ENCODE measurements at regions not wholly inside any gene's neighbourhood (a gene's known extent, or its start where the extent isn't known, plus 50 kb on each side); places are given as distances from the start of the nearest gene placed in this dataset.

DNA sequence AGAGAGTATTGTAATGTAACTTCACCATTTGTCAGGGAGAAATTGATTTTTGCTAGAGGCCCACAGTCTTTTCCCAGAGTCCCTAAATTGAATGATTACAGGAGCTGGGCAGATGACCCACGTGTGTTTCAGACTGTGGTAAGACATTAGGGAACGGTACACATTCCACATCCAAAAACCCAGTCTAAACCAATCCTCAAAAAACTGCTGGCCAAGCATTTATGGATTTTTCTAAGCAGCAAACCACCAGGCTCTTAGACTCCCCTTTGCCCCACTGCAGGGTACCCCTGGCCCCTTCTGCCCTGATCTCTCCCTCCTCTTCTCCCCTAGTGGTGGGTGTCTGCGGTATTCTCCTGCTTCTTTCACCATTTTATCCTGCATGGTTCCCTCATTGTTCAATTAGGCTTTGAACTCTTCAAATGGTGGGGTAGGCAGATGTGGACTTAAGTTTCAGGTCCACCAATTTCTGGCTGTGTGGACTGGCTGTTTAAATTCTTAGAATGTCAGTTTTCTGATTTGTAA lies 135.5 kb upstream of the SORCS3 start:
- CTCF ChIA-PET = no interaction called here
- no peaks in the 10 kb centered on the region for H3K4me1 Mint-ChIP-seq (ENCODE audit: low read depth, unreplicated experiment)
- no peak for DNase-seq
- H3K36me3 Mint-ChIP-seq (ENCODE audit: insufficient read depth, unreplicated experiment) = no peaks in the 10 kb centered on the region
- no peaks in the 10 kb centered on the region for H3K9me3 Mint-ChIP-seq (ENCODE audit: unreplicated experiment)
- no peak overlapping the region for H3K4me3 Mint-ChIP-seq (ENCODE audit: unreplicated experiment)
- peaks cover 18% of the 10 kb centered on the region for H3K27me3 Mint-ChIP-seq (ENCODE audit: insufficient read depth, unreplicated experiment)
- H3K27ac Mint-ChIP-seq (ENCODE audit: unreplicated experiment) = no peak overlapping the region
- intact Hi-C loops (cut with micrococcal nuclease; ENCODE audit: unreplicated experiment) = no loop called here
- POLR2A ChIA-PET = no interaction called here
- no peaks in the 10 kb centered on the region for H3K9me3 ChIP-seq
- no peak overlapping the region for H3K4me3 ChIP-seq (ENCODE audit: low read depth, low read length)
- no peaks in the 10 kb centered on the region for H3K4me1 ChIP-seq
- H3K36me3 ChIP-seq (ENCODE audit: control insufficient read depth, insufficient read depth, low read length) = no peaks in the 10 kb centered on the region
- TF ChIP-seq, protein P1, sequence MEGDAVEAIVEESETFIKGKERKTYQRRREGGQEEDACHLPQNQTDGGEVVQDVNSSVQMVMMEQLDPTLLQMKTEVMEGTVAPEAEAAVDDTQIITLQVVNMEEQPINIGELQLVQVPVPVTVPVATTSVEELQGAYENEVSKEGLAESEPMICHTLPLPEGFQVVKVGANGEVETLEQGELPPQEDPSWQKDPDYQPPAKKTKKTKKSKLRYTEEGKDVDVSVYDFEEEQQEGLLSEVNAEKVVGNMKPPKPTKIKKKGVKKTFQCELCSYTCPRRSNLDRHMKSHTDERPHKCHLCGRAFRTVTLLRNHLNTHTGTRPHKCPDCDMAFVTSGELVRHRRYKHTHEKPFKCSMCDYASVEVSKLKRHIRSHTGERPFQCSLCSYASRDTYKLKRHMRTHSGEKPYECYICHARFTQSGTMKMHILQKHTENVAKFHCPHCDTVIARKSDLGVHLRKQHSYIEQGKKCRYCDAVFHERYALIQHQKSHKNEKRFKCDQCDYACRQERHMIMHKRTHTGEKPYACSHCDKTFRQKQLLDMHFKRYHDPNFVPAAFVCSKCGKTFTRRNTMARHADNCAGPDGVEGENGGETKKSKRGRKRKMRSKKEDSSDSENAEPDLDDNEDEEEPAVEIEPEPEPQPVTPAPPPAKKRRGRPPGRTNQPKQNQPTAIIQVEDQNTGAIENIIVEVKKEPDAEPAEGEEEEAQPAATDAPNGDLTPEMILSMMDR (IDR thresholded peaks at IDR 0.05; ENCODE audit: insufficient read depth in 1 of 2, low read depth in 1 of 2, low read length in 1 of 2, severe bottlenecking in 1 of 2, unreplicated experiment in 1 of 2) = no peak
- no peaks in the 10 kb centered on the region; the same call in none of the 2 replicates for H3K27me3 ChIP-seq (replicated peaks; ENCODE audit: control insufficient read depth, insufficient read depth, low read length)
- BruUV-seq (replicated peaks) = no TSS peak

DNA sequence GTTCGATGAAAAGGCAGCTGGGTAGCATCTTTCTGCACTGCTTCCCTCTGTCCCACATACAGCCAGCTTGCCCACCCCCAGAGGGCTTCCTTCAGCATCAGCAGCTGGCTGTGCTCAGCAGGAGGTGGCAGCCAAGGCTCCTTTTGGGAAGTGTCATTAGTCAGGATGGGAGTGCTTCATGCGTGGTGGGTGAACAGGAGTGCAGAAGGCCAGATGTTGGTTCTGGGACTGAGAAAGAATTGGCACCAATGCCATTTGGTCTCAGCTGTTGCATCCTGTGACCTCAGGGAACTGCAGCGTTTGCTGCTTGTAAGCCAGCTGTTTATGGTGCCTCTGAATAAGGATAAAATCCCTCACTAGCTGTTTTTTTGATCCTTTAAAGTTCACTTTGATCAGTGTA lies 131.1 kb upstream of the SORCS3 start:
- Histone ChIP-seq H3K4me3 (ENCODE audit: low read depth, low read length) (no peak overlapping the region), H3K27me3 (replicated peaks; ENCODE audit: control insufficient read depth, insufficient read depth, low read length) (0 out of 2 replicates have a peak, but pooled peaks cover 1% of the 10 kb centered on the region), H3K36me3 (ENCODE audit: control insufficient read depth, insufficient read depth, low read length) (no peaks in the 10 kb centered on the region), H3K4me1 (no peaks in the 10 kb centered on the region), H3K9me3 (no peaks in the 10 kb centered on the region)
- BruUV-seq (replicated peaks) = no TSS peak
- Mint-ChIP-seq H3K4me3 (ENCODE audit: unreplicated experiment) (no peak overlapping the region), H3K4me1 (ENCODE audit: low read depth, unreplicated experiment) (no peaks in the 10 kb centered on the region), H3K27me3 (ENCODE audit: insufficient read depth, unreplicated experiment) (peaks cover 31% of the 10 kb centered on the region), H3K27ac (ENCODE audit: unreplicated experiment) (no peak overlapping the region), H3K9me3 (ENCODE audit: unreplicated experiment) (no peaks in the 10 kb centered on the region), H3K36me3 (ENCODE audit: insufficient read depth, unreplicated experiment) (no peaks in the 10 kb centered on the region)
- POLR2A ChIA-PET = no interaction called here
- DNase-seq = no peak
- intact Hi-C loops (cut with micrococcal nuclease; ENCODE audit: unreplicated experiment) = no loop called here
- CTCF ChIA-PET = no interaction called here
- TF ChIP-seq, protein P1 (IDR thresholded peaks at IDR 0.05; ENCODE audit: insufficient read depth in 1 of 2, low read depth in 1 of 2, low read length in 1 of 2, severe bottlenecking in 1 of 2, unreplicated experiment in 1 of 2) = no peak

DNA sequence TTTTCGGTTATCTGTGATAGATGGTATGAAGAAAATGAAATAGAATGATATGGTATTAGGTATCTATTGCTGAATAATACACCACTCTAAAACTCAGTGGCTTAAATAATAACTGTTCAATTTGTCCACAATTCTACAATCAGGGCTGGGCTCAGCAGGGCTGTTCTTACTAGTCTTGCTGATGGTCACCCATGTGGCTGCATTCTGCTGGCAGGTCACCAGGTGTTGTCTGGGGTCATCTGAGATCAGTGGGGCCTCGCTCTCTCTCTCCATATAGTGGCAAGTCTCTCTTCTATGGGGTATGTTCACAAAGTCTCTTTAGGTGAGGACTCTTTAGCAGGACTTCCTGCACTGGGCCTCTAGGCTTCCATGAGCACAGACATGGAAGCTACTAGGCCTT lies 130.4 kb upstream of the SORCS3 start:
- Mint-ChIP-seq H3K27me3 (ENCODE audit: insufficient read depth, unreplicated experiment) (peaks cover 33% of the 10 kb centered on the region), H3K27ac (ENCODE audit: unreplicated experiment) (no peak overlapping the region), H3K36me3 (ENCODE audit: insufficient read depth, unreplicated experiment) (no peaks in the 10 kb centered on the region), H3K9me3 (ENCODE audit: unreplicated experiment) (no peaks in the 10 kb centered on the region), H3K4me1 (ENCODE audit: low read depth, unreplicated experiment) (no peaks in the 10 kb centered on the region), H3K4me3 (ENCODE audit: unreplicated experiment) (no peak overlapping the region)
- BruUV-seq (replicated peaks) = no TSS peak
- TF ChIP-seq, protein P1 (IDR thresholded peaks at IDR 0.05; ENCODE audit: insufficient read depth in 1 of 2, low read depth in 1 of 2, low read length in 1 of 2, severe bottlenecking in 1 of 2, unreplicated experiment in 1 of 2) = no peak
- no peak for DNase-seq
- Histone ChIP-seq H3K36me3 (ENCODE audit: control insufficient read depth, insufficient read depth, low read length) (no peaks in the 10 kb centered on the region), H3K4me1 (no peaks in the 10 kb centered on the region), H3K9me3 (no peaks in the 10 kb centered on the region), H3K27me3 (replicated peaks; ENCODE audit: control insufficient read depth, insufficient read depth, low read length) (0 out of 2 replicates have a peak, but pooled peaks cover 1% of the 10 kb centered on the region), H3K4me3 (ENCODE audit: low read depth, low read length) (no peak overlapping the region)
- intact Hi-C loops (cut with micrococcal nuclease; ENCODE audit: unreplicated experiment) = no loop called here
- ChIA-PET POLR2A (no interaction called here), CTCF (no interaction called here)
